PC-9 (cell line): ENCODE measurements at regions not wholly inside any gene's neighbourhood (a gene's known extent, or its start where the extent isn't known, plus 50 kb on each side); places are given as distances from the start of the nearest gene placed in this dataset.

Experiments
- EZH2 ChIP-seq: fragments of 200-600 bp; sonication (generic); IDR thresholded peaks from 2 replicates; pipeline ENCODE4 v1.8.0; 2017; ENCODE audit warnings: antibody characterized with exemption, low read depth
- TF ChIP-seq, protein P1 (sequence below): fragments of 200-600 bp; sonication (generic); conservative IDR thresholded peaks from 2 replicates; pipeline ENCODE4 v1.6.1; 2017; ENCODE audit warnings: mixed run types, antibody characterized with exemption, mild to moderate bottlenecking, moderate library complexity

DNA sequence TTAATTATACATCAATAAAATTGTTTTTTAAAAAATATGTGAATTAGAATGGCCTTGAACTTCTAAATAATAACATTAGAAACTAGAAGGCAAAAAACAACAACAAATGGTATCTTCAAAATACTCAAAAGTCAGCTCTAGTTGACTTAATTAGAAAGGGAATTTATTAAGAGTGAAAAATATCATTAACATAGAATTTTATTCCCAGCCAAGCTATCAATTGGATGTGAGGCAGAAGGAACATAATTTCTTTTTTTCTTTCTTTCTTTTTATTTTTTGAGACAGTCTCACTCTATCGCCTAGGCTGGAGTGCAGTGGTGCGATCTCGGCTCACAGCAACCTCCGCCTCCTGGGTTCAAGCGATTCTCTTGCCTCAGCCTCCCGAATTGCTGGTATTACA lies 51.2 kb upstream of the CAPZB start:
- TF ChIP-seq, protein P1, sequence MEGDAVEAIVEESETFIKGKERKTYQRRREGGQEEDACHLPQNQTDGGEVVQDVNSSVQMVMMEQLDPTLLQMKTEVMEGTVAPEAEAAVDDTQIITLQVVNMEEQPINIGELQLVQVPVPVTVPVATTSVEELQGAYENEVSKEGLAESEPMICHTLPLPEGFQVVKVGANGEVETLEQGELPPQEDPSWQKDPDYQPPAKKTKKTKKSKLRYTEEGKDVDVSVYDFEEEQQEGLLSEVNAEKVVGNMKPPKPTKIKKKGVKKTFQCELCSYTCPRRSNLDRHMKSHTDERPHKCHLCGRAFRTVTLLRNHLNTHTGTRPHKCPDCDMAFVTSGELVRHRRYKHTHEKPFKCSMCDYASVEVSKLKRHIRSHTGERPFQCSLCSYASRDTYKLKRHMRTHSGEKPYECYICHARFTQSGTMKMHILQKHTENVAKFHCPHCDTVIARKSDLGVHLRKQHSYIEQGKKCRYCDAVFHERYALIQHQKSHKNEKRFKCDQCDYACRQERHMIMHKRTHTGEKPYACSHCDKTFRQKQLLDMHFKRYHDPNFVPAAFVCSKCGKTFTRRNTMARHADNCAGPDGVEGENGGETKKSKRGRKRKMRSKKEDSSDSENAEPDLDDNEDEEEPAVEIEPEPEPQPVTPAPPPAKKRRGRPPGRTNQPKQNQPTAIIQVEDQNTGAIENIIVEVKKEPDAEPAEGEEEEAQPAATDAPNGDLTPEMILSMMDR = no peak
- TF ChIP-seq EZH2 = no peak
